ENCODE measurements at regions not wholly inside any gene's neighbourhood (a gene's known extent, or its start where the extent isn't known, plus 50 kb on each side); places are given as distances from the start of the nearest gene placed in this dataset.

DNA sequence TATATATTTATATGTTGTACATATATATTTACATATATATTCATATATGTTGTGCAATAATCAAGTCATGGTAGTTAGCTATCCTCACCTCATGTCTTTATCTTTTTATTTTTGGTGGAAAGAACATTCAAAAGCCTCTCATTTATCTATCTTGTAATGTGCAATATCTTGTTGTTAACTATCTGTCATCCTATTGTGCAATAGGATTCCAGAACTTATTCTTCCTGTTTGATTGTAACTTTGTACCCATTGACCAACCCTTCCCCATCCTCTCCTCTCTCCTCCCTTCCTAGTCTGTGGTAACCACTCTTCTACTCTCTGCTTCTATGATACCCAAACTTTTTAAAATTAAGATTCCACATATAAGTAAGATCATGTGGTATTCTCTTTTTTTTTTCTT lies 115.6 kb upstream of the PDGFD start:
- Histone ChIP-seq H2AFZ (ENCODE audit: low read length, unreplicated experiment) (no peak overlapping the region), H3K4me1 (ENCODE audit: control insufficient read depth, insufficient read depth, low read length, unreplicated experiment) (peaks cover 5% of the 10 kb centered on the region)

DNA sequence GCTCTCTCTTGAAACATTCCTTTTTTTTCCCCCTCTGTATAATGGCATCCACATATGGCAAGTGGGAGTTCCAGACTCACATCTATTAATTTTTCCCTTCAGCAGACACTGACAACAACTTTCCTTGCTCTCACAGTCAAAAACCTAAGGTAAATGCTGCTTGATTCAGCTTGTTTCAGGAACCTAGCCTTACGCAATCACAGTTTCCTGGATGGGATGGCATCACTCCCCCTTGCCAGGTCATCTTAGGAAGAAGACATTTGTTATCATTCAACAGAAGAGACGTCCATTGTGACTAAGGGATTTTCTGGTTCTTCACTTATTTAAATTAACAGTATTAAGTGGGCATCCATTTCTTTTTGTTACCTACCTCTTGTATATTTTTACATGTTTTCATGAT lies 112.0 kb upstream of the PDGFD start:
- no peak overlapping the region for H3K4me3 ChIP-seq (ENCODE audit: low read depth, low read length)
- no peaks in the 10 kb centered on the region for H3K79me2 ChIP-seq (ENCODE audit: control insufficient read depth, insufficient read depth, low read length, unreplicated experiment)
- no peak overlapping the region for H3K27ac ChIP-seq (ENCODE audit: low read depth, low read length)
- H3K36me3 ChIP-seq (ENCODE audit: insufficient read depth, low read length): no peaks in the 10 kb centered on the region
- no peaks in the 10 kb centered on the region for H3K27me3 ChIP-seq (ENCODE audit: insufficient read depth, low read length)
- H2AFZ ChIP-seq (ENCODE audit: low read length, unreplicated experiment): peak overlapping the region; percentile 0
- H3K4me1 ChIP-seq (ENCODE audit: control insufficient read depth, insufficient read depth, low read length, unreplicated experiment): peaks cover 5% of the 10 kb centered on the region

More for the DNA sequence above, 115.6 kb upstream of the PDGFD start:
- Histone ChIP-seq H3K27me3 (ENCODE audit: insufficient read depth, low read length) (no peaks in the 10 kb centered on the region), H3K79me2 (ENCODE audit: control insufficient read depth, insufficient read depth, low read length, unreplicated experiment) (no peaks in the 10 kb centered on the region), H3K4me3 (ENCODE audit: low read depth, low read length) (no peak overlapping the region), H3K27ac (ENCODE audit: low read depth, low read length) (no peak overlapping the region), H3K36me3 (ENCODE audit: insufficient read depth, low read length) (no peaks in the 10 kb centered on the region)

DNA sequence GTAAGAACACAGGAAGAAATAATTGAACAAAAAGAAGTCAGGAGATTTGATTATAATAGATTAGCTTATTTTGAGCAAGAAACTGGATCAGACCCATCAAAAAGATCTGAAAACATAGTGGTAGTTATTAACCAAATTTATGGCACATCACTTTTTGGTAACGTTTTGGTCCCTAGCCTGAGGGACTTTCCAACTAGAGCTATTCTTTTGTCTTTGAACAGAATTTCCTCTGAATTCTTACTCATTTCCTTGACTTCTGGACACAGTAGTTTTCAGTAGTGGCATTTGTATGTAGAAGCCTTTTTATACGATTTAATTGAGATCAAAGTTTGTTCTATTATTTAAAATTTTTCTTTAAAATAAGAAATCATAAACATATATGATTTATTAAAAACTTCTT lies 96.5 kb upstream of the PDGFD start:
- H2AFZ ChIP-seq (ENCODE audit: low read length, unreplicated experiment): no peak overlapping the region
- no peaks in the 10 kb centered on the region for H3K27me3 ChIP-seq (ENCODE audit: insufficient read depth, low read length)
- H3K4me3 ChIP-seq (ENCODE audit: low read depth, low read length): no peak overlapping the region
- no peaks in the 10 kb centered on the region for H3K36me3 ChIP-seq (ENCODE audit: insufficient read depth, low read length)
- H3K27ac ChIP-seq (ENCODE audit: low read depth, low read length): no peak overlapping the region
- H3K79me2 ChIP-seq (ENCODE audit: control insufficient read depth, insufficient read depth, low read length, unreplicated experiment): no peaks in the 10 kb centered on the region
- H3K4me1 ChIP-seq (ENCODE audit: control insufficient read depth, insufficient read depth, low read length, unreplicated experiment): no peaks in the 10 kb centered on the region

DNA sequence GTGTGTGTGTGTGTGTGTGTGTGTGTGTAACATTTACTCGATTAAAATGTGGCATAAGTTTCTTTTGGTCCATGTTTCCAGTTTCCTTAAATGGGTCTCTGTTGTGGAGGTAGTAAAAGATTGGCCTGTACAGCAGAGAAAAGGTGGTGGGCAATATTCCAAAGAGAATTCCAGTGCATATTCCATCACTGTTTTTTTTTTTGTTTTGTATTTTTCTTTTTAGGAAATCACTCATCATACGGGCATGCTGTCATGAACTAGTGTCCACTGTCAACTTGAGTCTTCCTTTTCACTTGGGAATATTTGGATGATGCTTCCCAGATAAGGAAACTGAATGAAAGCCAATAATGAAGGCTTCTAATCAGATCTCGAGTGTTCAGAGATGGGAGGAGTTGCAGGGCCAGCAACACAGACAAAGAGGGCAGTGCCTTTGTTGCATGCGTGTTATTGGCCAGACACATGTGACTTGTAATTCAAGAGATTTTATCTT lies 95.2 kb upstream of the PDGFD start:
- Histone ChIP-seq H3K36me3 (ENCODE audit: insufficient read depth, low read length) (no peaks in the 10 kb centered on the region), H3K4me3 (ENCODE audit: low read depth, low read length) (no peak overlapping the region), H2AFZ (ENCODE audit: low read length, unreplicated experiment) (no peak overlapping the region), H3K79me2 (ENCODE audit: control insufficient read depth, insufficient read depth, low read length, unreplicated experiment) (no peaks in the 10 kb centered on the region), H3K27ac (ENCODE audit: low read depth, low read length) (no peak overlapping the region), H3K27me3 (ENCODE audit: insufficient read depth, low read length) (no peaks in the 10 kb centered on the region), H3K4me1 (ENCODE audit: control insufficient read depth, insufficient read depth, low read length, unreplicated experiment) (no peaks in the 10 kb centered on the region)

DNA sequence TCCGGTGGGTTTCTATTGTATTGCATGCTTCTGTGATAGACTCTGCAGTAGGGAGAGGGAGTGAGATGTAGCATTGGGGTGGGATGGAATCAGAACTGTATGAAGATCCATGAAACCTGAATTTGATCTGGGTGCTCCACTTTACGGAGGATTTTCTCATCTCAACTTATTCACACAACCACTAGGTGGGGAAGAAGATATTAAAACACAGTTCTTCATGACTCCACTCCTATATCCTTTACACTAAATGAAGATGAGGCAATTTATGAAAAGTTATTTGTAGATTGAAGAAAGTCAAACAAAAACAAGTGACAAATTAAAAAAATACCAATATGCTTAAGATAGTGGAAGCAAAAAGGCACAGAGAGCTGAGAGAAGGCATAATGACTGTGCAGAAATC lies 92.6 kb upstream of the PDGFD start:
- Histone ChIP-seq H3K79me2 (ENCODE audit: control insufficient read depth, insufficient read depth, low read length, unreplicated experiment) (no peaks in the 10 kb centered on the region), H2AFZ (ENCODE audit: low read length, unreplicated experiment) (no peak overlapping the region), H3K4me3 (ENCODE audit: low read depth, low read length) (no peak overlapping the region), H3K36me3 (ENCODE audit: insufficient read depth, low read length) (no peaks in the 10 kb centered on the region), H3K4me1 (ENCODE audit: control insufficient read depth, insufficient read depth, low read length, unreplicated experiment) (no peaks in the 10 kb centered on the region), H3K27me3 (ENCODE audit: insufficient read depth, low read length) (no peaks in the 10 kb centered on the region), H3K27ac (ENCODE audit: low read depth, low read length) (no peak overlapping the region)

DNA sequence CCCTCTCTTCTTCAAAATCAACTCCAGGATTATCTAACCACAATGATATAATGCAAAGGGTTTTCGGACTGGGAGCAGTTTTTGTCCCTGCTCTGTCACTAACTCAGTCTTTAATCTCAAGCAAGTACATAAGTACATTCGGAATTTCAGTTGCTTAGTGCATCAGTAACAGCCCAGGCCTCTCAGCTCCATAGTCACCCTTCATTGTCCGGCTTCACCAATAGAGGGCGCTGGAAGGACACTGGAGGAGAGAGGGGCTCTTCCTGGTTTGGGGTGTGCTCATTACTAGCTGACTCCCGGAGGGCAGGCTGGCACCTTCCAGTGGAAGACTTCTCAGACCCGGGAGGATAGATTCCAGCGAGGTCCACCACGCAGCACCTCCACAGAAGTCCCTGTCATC lies 90.4 kb upstream of the PDGFD start:
- no peaks in the 10 kb centered on the region for H3K36me3 ChIP-seq (ENCODE audit: insufficient read depth, low read length)
- no peak overlapping the region for H3K4me3 ChIP-seq (ENCODE audit: low read depth, low read length)
- no peaks in the 10 kb centered on the region for H3K27me3 ChIP-seq (ENCODE audit: insufficient read depth, low read length)
- H3K79me2 ChIP-seq (ENCODE audit: control insufficient read depth, insufficient read depth, low read length, unreplicated experiment): no peaks in the 10 kb centered on the region
- H2AFZ ChIP-seq (ENCODE audit: low read length, unreplicated experiment): no peak overlapping the region
- H3K4me1 ChIP-seq (ENCODE audit: control insufficient read depth, insufficient read depth, low read length, unreplicated experiment): no peaks in the 10 kb centered on the region
- no peak overlapping the region for H3K27ac ChIP-seq (ENCODE audit: low read depth, low read length)

DNA sequence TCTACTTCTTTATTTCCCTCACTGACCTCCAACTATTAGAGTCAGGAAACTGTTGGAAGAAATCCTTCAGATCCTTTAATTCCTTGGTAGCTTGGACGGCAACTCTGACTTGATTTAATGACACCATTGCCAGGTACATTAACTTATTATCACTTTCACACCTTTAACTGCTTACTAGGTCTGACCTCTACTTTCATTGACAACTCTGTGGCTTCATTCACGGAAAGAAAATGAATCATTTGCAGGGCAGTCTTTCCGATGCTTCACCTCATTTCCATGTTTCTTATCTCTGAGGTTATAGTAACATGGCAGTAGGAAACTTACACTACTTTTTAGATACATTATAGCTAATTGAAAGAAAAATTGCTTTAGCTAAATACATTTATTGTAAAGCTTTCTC lies 82.6 kb upstream of the PDGFD start:
- Histone ChIP-seq H3K4me3 (ENCODE audit: low read depth, low read length) (no peak overlapping the region), H3K27ac (ENCODE audit: low read depth, low read length) (no peak overlapping the region), H2AFZ (ENCODE audit: low read length, unreplicated experiment) (no peak overlapping the region), H3K4me1 (ENCODE audit: control insufficient read depth, insufficient read depth, low read length, unreplicated experiment) (no peaks in the 10 kb centered on the region), H3K27me3 (ENCODE audit: insufficient read depth, low read length) (no peaks in the 10 kb centered on the region), H3K36me3 (ENCODE audit: insufficient read depth, low read length) (no peaks in the 10 kb centered on the region), H3K79me2 (ENCODE audit: control insufficient read depth, insufficient read depth, low read length, unreplicated experiment) (no peaks in the 10 kb centered on the region)

DNA sequence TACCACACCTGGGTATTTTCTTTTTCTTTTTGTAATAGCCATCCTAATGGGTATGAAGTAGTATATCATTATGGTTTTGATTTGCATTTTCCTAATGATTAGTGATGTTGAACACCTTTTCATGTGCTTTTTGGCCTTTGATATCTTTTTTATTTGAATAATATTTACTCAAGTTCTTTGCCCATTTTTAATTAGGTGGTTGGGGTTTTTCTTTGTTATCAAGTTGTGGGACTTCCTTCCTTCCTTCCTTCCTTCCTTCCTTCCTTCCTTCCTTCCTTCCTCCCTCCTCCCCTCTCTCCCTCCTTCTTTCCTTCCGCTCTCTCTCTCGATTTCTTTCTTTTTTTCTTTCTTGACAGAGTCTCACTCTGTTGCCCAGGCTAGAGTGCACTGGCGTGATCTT lies 75.0 kb upstream of the PDGFD start:
- no peak overlapping the region for H2AFZ ChIP-seq (ENCODE audit: low read length, unreplicated experiment)
- H3K27me3 ChIP-seq (ENCODE audit: insufficient read depth, low read length): no peaks in the 10 kb centered on the region
- H3K79me2 ChIP-seq (ENCODE audit: control insufficient read depth, insufficient read depth, low read length, unreplicated experiment): no peaks in the 10 kb centered on the region
- H3K4me1 ChIP-seq (ENCODE audit: control insufficient read depth, insufficient read depth, low read length, unreplicated experiment): no peaks in the 10 kb centered on the region
- H3K4me3 ChIP-seq (ENCODE audit: low read depth, low read length): no peak overlapping the region
- no peak overlapping the region for H3K27ac ChIP-seq (ENCODE audit: low read depth, low read length)
- H3K36me3 ChIP-seq (ENCODE audit: insufficient read depth, low read length): no peaks in the 10 kb centered on the region

DNA sequence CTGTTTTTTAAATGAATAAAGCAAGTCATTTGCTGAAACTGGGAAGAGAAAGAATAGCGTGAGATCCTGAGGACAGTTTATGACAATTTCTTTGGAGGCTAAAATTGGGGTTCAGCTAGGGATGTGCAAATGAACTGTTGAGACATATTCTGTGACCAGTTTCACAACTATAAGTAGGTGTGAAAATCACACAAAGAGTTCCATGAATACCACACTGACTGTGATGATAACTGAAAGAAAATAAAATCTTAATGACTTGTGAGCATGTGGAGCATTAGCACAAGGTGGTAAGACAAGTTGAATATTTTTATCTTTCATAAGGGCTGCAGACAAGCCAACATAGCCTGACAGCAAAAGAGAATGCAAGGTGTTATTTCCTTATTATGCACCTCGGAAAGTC lies 61.1 kb upstream of the PDGFD start:
- H3K36me3 ChIP-seq (ENCODE audit: insufficient read depth, low read length): no peaks in the 10 kb centered on the region
- no peak overlapping the region for H2AFZ ChIP-seq (ENCODE audit: low read length, unreplicated experiment)
- H3K4me1 ChIP-seq (ENCODE audit: control insufficient read depth, insufficient read depth, low read length, unreplicated experiment): no peaks in the 10 kb centered on the region
- H3K4me3 ChIP-seq (ENCODE audit: low read depth, low read length): no peak overlapping the region
- H3K79me2 ChIP-seq (ENCODE audit: control insufficient read depth, insufficient read depth, low read length, unreplicated experiment): no peaks in the 10 kb centered on the region
- H3K27ac ChIP-seq (ENCODE audit: low read depth, low read length): no peak overlapping the region
- H3K27me3 ChIP-seq (ENCODE audit: insufficient read depth, low read length): peaks cover 27% of the 10 kb centered on the region

DNA sequence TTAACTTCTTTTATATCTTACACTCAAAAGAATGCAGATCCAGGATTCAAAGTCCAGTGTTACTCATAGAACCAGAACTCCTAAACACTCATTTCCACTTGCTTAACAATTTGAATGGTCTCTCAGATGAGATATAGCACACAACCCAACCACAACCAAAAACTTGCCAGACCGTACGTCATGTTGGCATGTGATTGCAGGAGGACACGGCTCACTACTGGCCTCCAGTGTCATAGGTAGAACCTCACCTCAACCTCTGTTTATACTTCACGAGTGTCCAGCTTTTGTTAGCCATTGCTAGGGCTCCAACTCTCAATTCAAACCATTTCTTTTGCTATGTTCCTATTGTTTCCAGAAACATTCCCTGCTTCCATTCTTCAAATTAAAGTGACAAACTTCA lies 58.5 kb upstream of the PDGFD start:
- H3K4me3 ChIP-seq (ENCODE audit: low read depth, low read length): no peak overlapping the region
- H3K36me3 ChIP-seq (ENCODE audit: insufficient read depth, low read length): no peaks in the 10 kb centered on the region
- peaks cover 31% of the 10 kb centered on the region for H3K27me3 ChIP-seq (ENCODE audit: insufficient read depth, low read length)
- H3K27ac ChIP-seq (ENCODE audit: low read depth, low read length): no peak overlapping the region
- no peaks in the 10 kb centered on the region for H3K79me2 ChIP-seq (ENCODE audit: control insufficient read depth, insufficient read depth, low read length, unreplicated experiment)
- H3K4me1 ChIP-seq (ENCODE audit: control insufficient read depth, insufficient read depth, low read length, unreplicated experiment): no peaks in the 10 kb centered on the region
- H2AFZ ChIP-seq (ENCODE audit: low read length, unreplicated experiment): no peak overlapping the region

DNA sequence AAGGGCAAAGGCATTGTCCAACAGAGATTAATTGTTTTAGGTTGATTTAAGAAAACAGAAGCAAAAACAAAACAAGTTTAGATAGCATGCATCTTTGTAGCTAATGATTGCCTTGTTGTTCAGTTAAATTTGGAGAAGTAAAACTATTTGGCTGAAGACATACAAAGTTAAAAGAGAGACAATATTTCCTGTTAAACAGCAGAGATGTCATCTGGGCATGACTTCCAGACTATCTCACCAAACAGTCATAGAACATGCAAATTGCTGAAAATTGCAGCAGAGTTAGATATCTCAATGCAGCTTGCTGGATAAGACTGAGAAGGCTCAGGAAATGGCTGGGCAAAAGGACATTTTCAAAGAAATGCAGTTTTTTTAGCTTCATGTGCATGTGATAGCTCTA lies 57.5 kb upstream of the PDGFD start:
- H3K4me1 ChIP-seq (ENCODE audit: control insufficient read depth, insufficient read depth, low read length, unreplicated experiment): no peaks in the 10 kb centered on the region
- H3K79me2 ChIP-seq (ENCODE audit: control insufficient read depth, insufficient read depth, low read length, unreplicated experiment): no peaks in the 10 kb centered on the region
- no peak overlapping the region for H3K4me3 ChIP-seq (ENCODE audit: low read depth, low read length)
- no peak overlapping the region for H3K27ac ChIP-seq (ENCODE audit: low read depth, low read length)
- no peak overlapping the region for H2AFZ ChIP-seq (ENCODE audit: low read length, unreplicated experiment)
- no peaks in the 10 kb centered on the region for H3K36me3 ChIP-seq (ENCODE audit: insufficient read depth, low read length)
- peaks cover 31% of the 10 kb centered on the region for H3K27me3 ChIP-seq (ENCODE audit: insufficient read depth, low read length)
